ENCODE measurements at regions not wholly inside any gene's neighbourhood (a gene's known extent, or its start where the extent isn't known, plus 50 kb on each side); places are given as distances from the start of the nearest gene placed in this dataset.

DNA sequence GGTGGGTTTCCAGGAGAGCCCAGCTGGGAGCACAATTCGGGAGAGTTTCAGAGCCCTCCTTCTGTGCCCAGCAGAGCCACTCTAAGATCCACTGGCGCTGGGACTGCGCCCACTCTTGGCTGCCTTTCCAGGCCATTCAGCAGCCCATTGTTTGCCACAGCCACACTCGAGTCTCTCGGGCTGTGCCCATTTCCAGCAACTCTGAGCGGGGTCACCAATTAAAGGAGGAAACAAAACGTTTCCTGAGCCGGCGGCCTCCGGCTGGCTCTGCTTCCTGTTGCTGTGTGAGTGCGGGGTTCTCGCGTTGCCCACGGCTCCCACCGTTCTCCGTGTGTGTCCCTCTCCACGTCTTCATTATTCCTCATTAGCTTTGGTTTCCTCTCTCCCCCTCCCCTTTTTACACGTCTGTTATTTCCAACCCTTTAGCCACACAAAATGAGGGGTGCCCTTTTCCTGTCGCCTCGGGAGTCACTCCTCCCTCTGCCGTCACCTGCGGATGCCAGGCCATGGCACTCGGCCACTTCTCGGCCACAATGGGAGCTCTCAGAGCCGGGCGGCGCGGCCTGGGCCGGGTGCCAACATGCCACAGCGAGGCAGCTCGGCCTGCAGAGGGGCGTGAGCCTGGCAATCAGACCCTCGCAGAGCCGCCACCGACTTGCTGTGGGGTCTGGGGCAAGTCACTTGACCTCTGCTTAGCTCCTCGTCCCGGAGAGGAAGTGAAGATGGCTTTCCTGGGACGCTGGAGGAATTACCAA lies 94.3 kb upstream of the NKX2-2 start:
- Histone ChIP-seq H3K4me3 (no peak overlapping the region), H3K36me3 (no peaks in the 10 kb centered on the region), H3K4me1 (no peaks in the 10 kb centered on the region), H3K9me3 (no peaks in the 10 kb centered on the region), H3K27me3 (peaks cover 0 to 3% of the 10 kb centered on the region in 2 donors), H3K27ac (no peak overlapping the region)
- DNase-seq = no peak
- TF ChIP-seq, protein P1, sequence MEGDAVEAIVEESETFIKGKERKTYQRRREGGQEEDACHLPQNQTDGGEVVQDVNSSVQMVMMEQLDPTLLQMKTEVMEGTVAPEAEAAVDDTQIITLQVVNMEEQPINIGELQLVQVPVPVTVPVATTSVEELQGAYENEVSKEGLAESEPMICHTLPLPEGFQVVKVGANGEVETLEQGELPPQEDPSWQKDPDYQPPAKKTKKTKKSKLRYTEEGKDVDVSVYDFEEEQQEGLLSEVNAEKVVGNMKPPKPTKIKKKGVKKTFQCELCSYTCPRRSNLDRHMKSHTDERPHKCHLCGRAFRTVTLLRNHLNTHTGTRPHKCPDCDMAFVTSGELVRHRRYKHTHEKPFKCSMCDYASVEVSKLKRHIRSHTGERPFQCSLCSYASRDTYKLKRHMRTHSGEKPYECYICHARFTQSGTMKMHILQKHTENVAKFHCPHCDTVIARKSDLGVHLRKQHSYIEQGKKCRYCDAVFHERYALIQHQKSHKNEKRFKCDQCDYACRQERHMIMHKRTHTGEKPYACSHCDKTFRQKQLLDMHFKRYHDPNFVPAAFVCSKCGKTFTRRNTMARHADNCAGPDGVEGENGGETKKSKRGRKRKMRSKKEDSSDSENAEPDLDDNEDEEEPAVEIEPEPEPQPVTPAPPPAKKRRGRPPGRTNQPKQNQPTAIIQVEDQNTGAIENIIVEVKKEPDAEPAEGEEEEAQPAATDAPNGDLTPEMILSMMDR (IDR thresholded peaks at IDR 0.05) = no peak
- intact Hi-C loops (cut with DNase I; ENCODE audit: low total_unique reads) = no loop called here

DNA sequence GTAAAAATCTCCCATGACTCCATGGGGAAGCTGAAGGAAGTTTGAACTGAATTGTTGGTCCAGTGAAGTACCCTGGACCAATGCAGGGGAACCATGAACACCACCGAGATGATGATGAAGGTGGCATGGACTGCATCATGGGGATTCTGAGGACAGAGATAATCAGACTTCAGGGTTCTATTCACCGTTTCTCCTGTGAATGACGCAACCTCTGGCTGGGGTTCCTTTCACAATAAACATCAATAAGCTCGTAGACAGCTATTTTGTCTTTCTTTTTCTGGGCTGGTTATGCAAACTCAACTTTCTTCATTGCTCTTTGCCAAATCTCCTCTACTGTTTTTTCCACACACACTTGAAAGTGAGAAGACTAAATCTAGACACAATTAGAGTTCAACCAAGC lies 87.9 kb upstream of the NKX2-2 start:
- H3K9me3 ChIP-seq = no peaks in the 10 kb centered on the region
- no peaks in the 10 kb centered on the region for H3K4me1 ChIP-seq
- H3K27ac ChIP-seq = no peak overlapping the region
- DNase-seq = no peak
- H3K27me3 ChIP-seq = no peaks in the 10 kb centered on the region
- TF ChIP-seq, protein P1 (IDR thresholded peaks at IDR 0.05) = no peak
- H3K4me3 ChIP-seq = no peak overlapping the region
- intact Hi-C loops (cut with DNase I; ENCODE audit: low total_unique reads) = no loop called here
- no peaks in the 10 kb centered on the region for H3K36me3 ChIP-seq

DNA sequence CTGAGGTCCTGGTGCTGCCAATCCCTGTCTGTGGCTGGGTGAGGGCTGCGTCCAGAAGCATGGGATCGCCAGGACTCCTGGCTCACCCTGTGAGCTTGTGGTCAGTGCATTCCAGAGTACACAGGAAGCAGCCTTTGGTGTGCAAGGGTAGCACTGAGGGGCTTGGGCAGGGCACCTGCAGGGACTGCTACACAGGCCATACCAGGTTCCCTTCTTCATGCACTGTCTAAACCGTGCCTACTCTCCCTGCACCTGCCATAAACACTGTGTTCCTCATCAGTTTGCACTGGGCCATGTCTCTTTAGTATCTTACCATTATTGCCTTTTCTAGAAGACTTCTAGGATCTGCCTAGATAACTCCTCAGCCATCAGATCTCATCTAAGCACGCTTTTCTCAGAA lies 72.8 kb upstream of the NKX2-2 start:
- TF ChIP-seq, protein P1 (IDR thresholded peaks at IDR 0.05) = no peak
- Histone ChIP-seq H3K4me3 (no peak overlapping the region), H3K9me3 (no peaks in the 10 kb centered on the region), H3K27ac (no peak overlapping the region), H3K36me3 (no peaks in the 10 kb centered on the region), H3K4me1 (no peaks in the 10 kb centered on the region), H3K27me3 (no peaks in the 10 kb centered on the region)
- intact Hi-C loops (cut with DNase I; ENCODE audit: low total_unique reads) = no loop called here
- DNase-seq = no peak

DNA sequence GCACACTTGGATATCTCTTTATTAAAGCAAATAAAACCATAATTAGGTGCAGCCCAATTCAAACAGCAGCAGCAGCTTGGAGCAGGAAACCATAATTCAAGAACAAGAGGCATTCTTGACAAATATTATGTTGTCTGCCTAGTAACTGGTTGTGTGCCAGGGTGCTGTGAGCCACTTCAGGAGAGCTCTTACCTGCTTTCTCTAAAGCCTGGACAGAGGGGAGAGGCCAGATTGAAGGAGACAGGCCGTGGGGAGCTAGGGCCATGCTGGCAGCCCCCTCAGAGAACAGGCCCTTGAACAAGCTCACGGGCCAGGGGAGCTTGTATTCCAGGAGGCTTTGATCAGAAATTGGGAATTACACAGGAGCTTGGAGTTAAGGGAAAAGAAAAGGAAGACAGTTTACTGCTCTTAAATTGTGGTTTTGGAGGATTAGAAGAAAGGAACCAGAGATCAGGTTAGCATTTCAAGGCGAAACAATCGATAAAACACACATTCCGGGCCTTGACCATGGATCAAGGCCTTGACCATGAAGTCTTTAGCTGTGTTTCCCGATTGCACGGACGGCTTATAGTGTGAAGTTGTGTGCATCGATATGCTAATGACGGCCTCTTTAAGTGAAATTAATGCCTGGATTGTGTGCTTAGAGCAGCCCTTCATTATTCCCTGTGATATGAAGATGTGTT lies 69.8 kb upstream of the NKX2-2 start:
- Histone ChIP-seq H3K27me3 (no peaks in the 10 kb centered on the region), H3K36me3 (no peaks in the 10 kb centered on the region), H3K4me1 (no peaks in the 10 kb centered on the region)

DNA sequence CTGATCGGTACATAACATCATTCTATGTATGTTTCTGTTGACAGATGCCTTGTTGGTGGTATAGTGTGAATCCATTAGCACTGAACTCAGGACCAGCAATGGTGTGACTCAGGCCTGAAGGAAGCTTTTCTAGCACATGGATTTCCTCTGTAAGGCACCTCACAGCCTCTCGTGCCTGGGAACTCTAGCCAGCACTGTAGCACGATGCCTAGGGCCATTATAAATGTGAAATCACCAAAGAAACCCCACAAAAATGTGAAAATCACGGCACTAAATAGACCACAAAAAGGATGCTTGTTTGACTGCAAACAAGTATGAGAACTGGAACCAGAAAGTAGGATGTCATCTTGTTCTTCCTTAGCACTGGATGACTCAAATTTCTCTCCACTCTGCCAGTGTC lies 63.7 kb upstream of the NKX2-2 start:
- Histone ChIP-seq H3K4me3 (no peak overlapping the region), H3K27ac (no peak overlapping the region), H3K27me3 (peaks cover 0 to 12% of the 10 kb centered on the region in 2 donors), H3K4me1 (no peaks in the 10 kb centered on the region), H3K9me3 (no peaks in the 10 kb centered on the region), H3K36me3 (no peaks in the 10 kb centered on the region)
- TF ChIP-seq, protein P1 (IDR thresholded peaks at IDR 0.05) = no peak
- DNase-seq = no peak
- intact Hi-C loops (cut with DNase I; ENCODE audit: low total_unique reads) = no loop called here

More for the DNA sequence above, 69.8 kb upstream of the NKX2-2 start:
- no peak overlapping the region for H3K27ac ChIP-seq
- TF ChIP-seq, protein P1 (IDR thresholded peaks at IDR 0.05) = no peak
- no peak for DNase-seq
- H3K4me3 ChIP-seq = no peak overlapping the region
- H3K9me3 ChIP-seq = no peaks in the 10 kb centered on the region
- intact Hi-C loops (cut with DNase I; ENCODE audit: low total_unique reads) = no loop called here

All from tibial artery (tissue), 4 donors.